ENCODE measurements at regions not wholly inside any gene's neighbourhood (a gene's known extent, or its start where the extent isn't known, plus 50 kb on each side); places are given as distances from the start of the nearest gene placed in this dataset.

DNA sequence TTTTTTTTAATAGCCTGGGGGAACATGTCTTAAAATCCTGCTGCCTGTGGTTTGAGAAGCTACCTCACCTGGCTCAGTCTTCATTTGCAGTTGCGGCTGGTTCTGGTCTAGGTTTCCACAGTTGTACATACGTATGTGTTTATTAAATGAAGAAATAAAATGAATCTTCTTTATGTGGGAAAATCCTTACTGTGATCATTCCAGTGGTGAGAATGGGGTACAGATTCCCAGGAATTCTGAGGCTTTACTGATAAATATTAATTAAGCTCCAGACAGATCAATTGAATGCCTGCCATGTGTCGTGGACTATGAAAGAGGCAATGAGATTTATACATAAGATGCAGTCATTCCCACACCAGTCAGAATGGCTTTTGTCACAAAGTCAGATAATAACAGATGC, 356.1 kb upstream of the GRM7 start:
- Histone ChIP-seq H3K4me2 (no peak overlapping the region), H3K4me3 (no peak overlapping the region), H3K4me1 (no peaks in the 10 kb centered on the region), H3K27ac (no peak overlapping the region), H3K9me3 (no peaks in the 10 kb centered on the region)
- 19% methylated on average over 3 of the region's 3 CpGs for WGBS (ENCODE audit: missing lambda C conversion rate)
- CTCF ChIA-PET, result no interaction called here
- TF ChIP-seq RAD21 (conservative IDR thresholded peaks at IDR 0.05 in 1 of 2, IDR thresholded peaks at IDR 0.05 in 1 of 2), result no peak
- TF ChIP-seq KDM1A (IDR thresholded peaks at IDR 0.05; ENCODE audit: low read depth), result no peak
- TF ChIP-seq, protein P1, sequence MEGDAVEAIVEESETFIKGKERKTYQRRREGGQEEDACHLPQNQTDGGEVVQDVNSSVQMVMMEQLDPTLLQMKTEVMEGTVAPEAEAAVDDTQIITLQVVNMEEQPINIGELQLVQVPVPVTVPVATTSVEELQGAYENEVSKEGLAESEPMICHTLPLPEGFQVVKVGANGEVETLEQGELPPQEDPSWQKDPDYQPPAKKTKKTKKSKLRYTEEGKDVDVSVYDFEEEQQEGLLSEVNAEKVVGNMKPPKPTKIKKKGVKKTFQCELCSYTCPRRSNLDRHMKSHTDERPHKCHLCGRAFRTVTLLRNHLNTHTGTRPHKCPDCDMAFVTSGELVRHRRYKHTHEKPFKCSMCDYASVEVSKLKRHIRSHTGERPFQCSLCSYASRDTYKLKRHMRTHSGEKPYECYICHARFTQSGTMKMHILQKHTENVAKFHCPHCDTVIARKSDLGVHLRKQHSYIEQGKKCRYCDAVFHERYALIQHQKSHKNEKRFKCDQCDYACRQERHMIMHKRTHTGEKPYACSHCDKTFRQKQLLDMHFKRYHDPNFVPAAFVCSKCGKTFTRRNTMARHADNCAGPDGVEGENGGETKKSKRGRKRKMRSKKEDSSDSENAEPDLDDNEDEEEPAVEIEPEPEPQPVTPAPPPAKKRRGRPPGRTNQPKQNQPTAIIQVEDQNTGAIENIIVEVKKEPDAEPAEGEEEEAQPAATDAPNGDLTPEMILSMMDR (IDR thresholded peaks at IDR 0.05), result no peak
- TF ChIP-seq, protein P2, sequence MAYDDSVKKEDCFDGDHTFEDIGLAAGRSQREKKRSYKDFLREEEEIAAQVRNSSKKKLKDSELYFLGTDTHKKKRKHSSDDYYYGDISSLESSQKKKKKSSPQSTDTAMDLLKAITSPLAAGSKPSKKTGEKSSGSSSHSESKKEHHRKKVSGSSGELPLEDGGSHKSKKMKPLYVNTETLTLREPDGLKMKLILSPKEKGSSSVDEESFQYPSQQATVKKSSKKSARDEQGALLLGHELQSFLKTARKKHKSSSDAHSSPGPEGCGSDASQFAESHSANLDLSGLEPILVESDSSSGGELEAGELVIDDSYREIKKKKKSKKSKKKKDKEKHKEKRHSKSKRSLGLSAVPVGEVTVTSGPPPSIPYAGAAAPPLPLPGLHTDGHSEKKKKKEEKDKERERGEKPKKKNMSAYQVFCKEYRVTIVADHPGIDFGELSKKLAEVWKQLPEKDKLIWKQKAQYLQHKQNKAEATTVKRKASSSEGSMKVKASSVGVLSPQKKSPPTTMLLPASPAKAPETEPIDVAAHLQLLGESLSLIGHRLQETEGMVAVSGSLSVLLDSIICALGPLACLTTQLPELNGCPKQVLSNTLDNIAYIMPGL (CRISPR knock-in tag; IDR thresholded peaks at IDR 0.05; ENCODE audit: borderline replicate concordance), result no peak
- POLR2A ChIA-PET, result no interaction called here
- ATAC-seq (no peak), DNase-seq (ENCODE audit: low read depth in 1 of 2, low spot score in 1 of 2) (no peak), FAIRE-seq (no peak)

DNA sequence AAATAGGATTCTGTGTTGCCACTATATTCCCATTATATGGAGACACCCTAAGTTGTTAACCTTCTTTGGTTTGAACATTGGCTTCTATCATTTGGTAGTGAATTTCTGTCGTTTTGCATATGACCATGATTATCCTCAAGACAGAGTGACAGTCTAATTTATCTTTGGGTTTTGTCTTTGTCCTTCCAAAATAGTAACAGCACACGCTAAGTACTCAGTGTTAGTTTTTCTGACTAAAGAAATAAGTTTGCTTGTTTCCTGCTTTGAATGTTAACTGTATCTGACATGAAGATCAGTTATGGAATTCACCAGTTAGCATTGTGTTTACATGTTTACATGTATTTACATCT, 352.5 kb upstream of the GRM7 start:
- ChIA-PET CTCF (no interaction called here), POLR2A (no interaction called here)
- DNase-seq (ENCODE audit: low read depth in 1 of 2, low spot score in 1 of 2) (no peak), FAIRE-seq (no peak), ATAC-seq (no peak)
- TF ChIP-seq KDM5A (IDR thresholded peaks at IDR 0.05) (no peak), SREBF2 (IDR thresholded peaks at IDR 0.05) (no peak), JUN (IDR thresholded peaks at IDR 0.05) (no peak), POLR2A (IDR thresholded peaks at IDR 0.05; ENCODE audit: low read length) (no peak), RAD21 (conservative IDR thresholded peaks at IDR 0.05 in 1 of 2, IDR thresholded peaks at IDR 0.05 in 1 of 2) (no peak), RFX5 (IDR thresholded peaks at IDR 0.05) (no peak), HOXA7 (CRISPR knock-in tag; IDR thresholded peaks at IDR 0.05) (no peak), MAFK (IDR thresholded peaks at IDR 0.05; ENCODE audit: partially characterized antibody) (no peak)
- TF ChIP-seq, protein P3, sequence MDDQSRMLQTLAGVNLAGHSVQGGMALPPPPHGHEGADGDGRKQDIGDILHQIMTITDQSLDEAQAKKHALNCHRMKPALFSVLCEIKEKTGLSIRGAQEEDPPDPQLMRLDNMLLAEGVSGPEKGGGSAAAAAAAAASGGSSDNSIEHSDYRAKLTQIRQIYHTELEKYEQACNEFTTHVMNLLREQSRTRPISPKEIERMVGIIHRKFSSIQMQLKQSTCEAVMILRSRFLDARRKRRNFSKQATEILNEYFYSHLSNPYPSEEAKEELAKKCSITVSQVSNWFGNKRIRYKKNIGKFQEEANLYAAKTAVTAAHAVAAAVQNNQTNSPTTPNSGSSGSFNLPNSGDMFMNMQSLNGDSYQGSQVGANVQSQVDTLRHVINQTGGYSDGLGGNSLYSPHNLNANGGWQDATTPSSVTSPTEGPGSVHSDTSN (IDR thresholded peaks at IDR 0.05), result no peak
- H3K4me2 ChIP-seq, result no peak overlapping the region
- H3K27ac ChIP-seq, result no peak overlapping the region
- H3K4me1 ChIP-seq, result no peaks in the 10 kb centered on the region
- no peak overlapping the region for H3K4me3 ChIP-seq
- no peaks in the 10 kb centered on the region for H3K9me3 ChIP-seq
- WGBS (ENCODE audit: missing lambda C conversion rate), result 4% methylated on average over 2 of the region's 2 CpGs

DNA sequence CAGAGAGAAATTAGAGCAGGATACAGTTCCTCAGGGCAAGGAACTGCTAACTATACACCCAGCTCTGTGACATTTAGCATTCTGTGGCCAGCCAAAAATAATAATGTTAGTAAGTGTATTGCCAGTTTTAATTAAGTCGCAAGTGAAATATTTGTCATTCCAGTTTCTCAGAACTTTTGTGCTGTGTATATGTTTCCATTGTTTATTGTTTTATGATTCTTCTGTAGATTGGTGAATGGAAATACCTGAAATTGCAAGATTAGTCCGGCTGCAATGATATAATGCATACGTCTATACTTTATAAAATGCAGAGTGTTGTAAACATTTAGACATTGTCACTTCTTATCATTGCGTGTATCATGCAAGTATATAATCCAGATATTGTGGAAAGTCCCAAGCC, 351.3 kb upstream of the GRM7 start:
- TF ChIP-seq ESRRA (IDR thresholded peaks at IDR 0.05; ENCODE audit: borderline replicate concordance, low read length), result no peak
- no peak for TF ChIP-seq MAFK (IDR thresholded peaks at IDR 0.05; ENCODE audit: partially characterized antibody)
- TF ChIP-seq, protein P4, sequence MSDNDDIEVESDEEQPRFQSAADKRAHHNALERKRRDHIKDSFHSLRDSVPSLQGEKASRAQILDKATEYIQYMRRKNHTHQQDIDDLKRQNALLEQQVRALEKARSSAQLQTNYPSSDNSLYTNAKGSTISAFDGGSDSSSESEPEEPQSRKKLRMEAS (IDR thresholded peaks at IDR 0.05), result no peak
- no peak for TF ChIP-seq GATA3 (IDR thresholded peaks at IDR 0.05; ENCODE audit: borderline replicate concordance)
- TF ChIP-seq, protein P5, sequence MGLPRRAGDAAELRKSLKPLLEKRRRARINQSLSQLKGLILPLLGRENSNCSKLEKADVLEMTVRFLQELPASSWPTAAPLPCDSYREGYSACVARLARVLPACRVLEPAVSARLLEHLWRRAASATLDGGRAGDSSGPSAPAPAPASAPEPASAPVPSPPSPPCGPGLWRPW (IDR thresholded peaks at IDR 0.05), result no peak
- TF ChIP-seq TFCP2L1 (CRISPR knock-in tag; IDR thresholded peaks at IDR 0.05), result no peak
- no peak for TF ChIP-seq RAD21 (conservative IDR thresholded peaks at IDR 0.05 in 1 of 2, IDR thresholded peaks at IDR 0.05 in 1 of 2)
- TF ChIP-seq NR3C1 (IDR thresholded peaks at IDR 0.05), result no peak

More for the DNA sequence above, 351.3 kb upstream of the GRM7 start:
- 27% methylated on average over 4 of the region's 4 CpGs for WGBS (ENCODE audit: missing lambda C conversion rate)
- DNase-seq (ENCODE audit: low read depth in 1 of 2, low spot score in 1 of 2), result no peak
- H3K9me3 ChIP-seq, result no peaks in the 10 kb centered on the region
- H3K4me2 ChIP-seq, result no peak overlapping the region
- H3K4me1 ChIP-seq, result no peaks in the 10 kb centered on the region
- ChIA-PET CTCF (no interaction called here), POLR2A (no interaction called here)
- ATAC-seq, result no peak
- no peak overlapping the region for H3K4me3 ChIP-seq
- H3K27ac ChIP-seq, result no peak overlapping the region
- no peak for FAIRE-seq

Measured in A549 (cell line).